GM18868 (cell line): ENCODE measurements at regions not wholly inside any gene's neighbourhood (a gene's known extent, or its start where the extent isn't known, plus 50 kb on each side); places are given as distances from the start of the nearest gene placed in this dataset.
"Not testable (repeated sequence)": the region's sequence is repeated elsewhere in the genome, so short reads cannot be mapped to it uniquely, and the experiment has no call there.

ENCODE experiments used
- ATAC-seq: cut with Tn5 transposase; IDR thresholded peaks from one replicate; pipeline ENCODE4 v1.9.1; 2021; ENCODE audit warnings: mild to moderate bottlenecking, moderate library complexity; ENCODE audit not compliant: unreplicated experiment

GRCh38 chr5:105882956-105883481 lies 1787.7 kb downstream of the EFNA5 start:
- ATAC-seq: no peak

GRCh38 chr5:105878402-105878801 lies 1792.3 kb downstream of the EFNA5 start:
- no peak for ATAC-seq

- no peak for ATAC-seq
Measured at GRCh38 chr5:105877592-105877991, 1793.1 kb downstream of the EFNA5 start.

GRCh38 chr5:105874316-105874715 lies 1796.4 kb downstream of the EFNA5 start:
- ATAC-seq: no peak

GRCh38 chr5:105872569-105873270 lies 1798.0 kb downstream of the EFNA5 start:
- no peak for ATAC-seq

GRCh38 chr5:105868038-105868780 lies 1802.5 kb downstream of the EFNA5 start:
- ATAC-seq: no peak

GRCh38 chr5:105865834-105866233 lies 1804.9 kb downstream of the EFNA5 start:
- ATAC-seq: no peak

- ATAC-seq: not testable (repeated sequence)
Measured at GRCh38 chr5:105859350-105859749, 1811.4 kb downstream of the EFNA5 start.

- no peak for ATAC-seq
Measured at GRCh38 chr5:105849701-105850100, 1821.0 kb downstream of the EFNA5 start.

- ATAC-seq: no peak
Measured at GRCh38 chr5:105840800-105841199, 1829.9 kb downstream of the EFNA5 start.

GRCh38 chr5:105836887-105837286 lies 1833.8 kb downstream of the EFNA5 start:
- ATAC-seq: no peak

GRCh38 chr5:105836268-105836667 lies 1834.5 kb downstream of the EFNA5 start:
- ATAC-seq: no peak

- no peak for ATAC-seq
Measured at GRCh38 chr5:105828821-105829220, 1841.9 kb downstream of the EFNA5 start.

- no peak for ATAC-seq
Measured at GRCh38 chr5:105821800-105822199, 1848.9 kb downstream of the EFNA5 start.

- ATAC-seq: no peak
Measured at GRCh38 chr5:105817914-105818313, 1852.8 kb downstream of the EFNA5 start.

GRCh38 chr5:105817416-105817815 lies 1853.3 kb downstream of the EFNA5 start:
- ATAC-seq: no peak

GRCh38 chr5:105816961-105817360 lies 1853.8 kb downstream of the EFNA5 start:
- ATAC-seq: no peak

GRCh38 chr5:105812304-105812703 lies 1858.4 kb downstream of the EFNA5 start:
- ATAC-seq: no peak

- no peak for ATAC-seq
Measured at GRCh38 chr5:105807951-105808350, 1862.8 kb downstream of the EFNA5 start.

- no peak for ATAC-seq
Measured at GRCh38 chr5:105807290-105807689, 1863.4 kb downstream of the EFNA5 start.

- no peak for ATAC-seq
Measured at GRCh38 chr5:105806596-105806995, 1864.1 kb downstream of the EFNA5 start.

- ATAC-seq: no peak
Measured at GRCh38 chr5:105803431-105803830, 1867.3 kb downstream of the EFNA5 start.
